ENCODE measurements at regions not wholly inside any gene's neighbourhood (a gene's known extent, or its start where the extent isn't known, plus 50 kb on each side); places are given as distances from the start of the nearest gene placed in this dataset.

- Histone ChIP-seq H3K9ac (ENCODE audit: low read depth in 1 of 2, low read length in 2 of 2) (no peak overlapping the region), H3K9me3 (ENCODE audit: control insufficient read depth in 4 of 4, low read length in 3 of 4) (no peaks in the 10 kb centered on the region), H3K27ac (ENCODE audit: low read depth in 1 of 2, low read length in 2 of 2) (no peak overlapping the region), H3K27me3 (ENCODE audit: control insufficient read depth in 4 of 4, insufficient read depth in 4 of 4, low read length in 3 of 4) (no peaks in the 10 kb centered on the region), H3K4me3 (ENCODE audit: low read depth in 1 of 3, low read length in 3 of 3) (no peak overlapping the region), H3K36me3 (ENCODE audit: control insufficient read depth in 4 of 4, insufficient read depth in 3 of 4, low read depth in 1 of 4, low read length in 3 of 4) (no peaks in the 10 kb centered on the region), H3K4me1 (ENCODE audit: control insufficient read depth in 4 of 4, insufficient read depth in 4 of 4, low read length in 3 of 4) (no peaks in the 10 kb centered on the region)
- DNase-seq (ENCODE audit: low spot score): no peak
- TF ChIP-seq ATF3 (IDR thresholded peaks at IDR 0.05) (no peak), RXRA (IDR thresholded peaks at IDR 0.05) (peak in 1 of 2 donors; percentile 48)
- WGBS: 33% methylated on average over 3 of the region's 3 CpGs
These were observed 151.0 kb upstream of the PAPPA start for GRCh38 chr9:116002624-116003023.

DNA sequence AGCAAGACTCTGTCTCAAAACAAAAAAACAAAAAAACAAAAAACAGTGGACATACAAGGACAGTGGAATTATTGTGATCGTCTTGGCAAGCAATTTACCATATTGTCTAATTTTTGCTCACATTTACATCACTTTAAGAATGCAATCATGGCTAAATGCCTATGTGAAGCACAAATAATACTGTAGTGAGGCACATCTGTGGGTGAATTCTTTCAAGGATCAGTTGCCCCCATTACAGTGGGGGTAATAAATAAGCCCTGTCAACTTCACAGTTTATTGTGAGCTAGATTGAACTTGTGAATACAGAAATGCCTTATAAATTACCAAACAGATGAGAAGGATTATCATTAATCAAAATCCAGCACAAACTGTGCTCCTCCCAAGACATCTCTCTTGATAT, 150.2 kb upstream of the PAPPA start:
- no peaks in the 10 kb centered on the region for H3K4me1 ChIP-seq (ENCODE audit: control insufficient read depth in 4 of 4, insufficient read depth in 4 of 4, low read length in 3 of 4)
- TF ChIP-seq FOXA1 (IDR thresholded peaks at IDR 0.05): no peak
- no peak for TF ChIP-seq ZBTB33 (IDR thresholded peaks at IDR 0.05)
- TF ChIP-seq HNF4A (conservative IDR thresholded peaks at IDR 0.05): no peak
- TF ChIP-seq FOXA2 (IDR thresholded peaks at IDR 0.05): no peak
- no peak for TF ChIP-seq HNF4G (IDR thresholded peaks at IDR 0.05)
- no peak for TF ChIP-seq NR2F2 (IDR thresholded peaks at IDR 0.05)
- TF ChIP-seq, protein P1, sequence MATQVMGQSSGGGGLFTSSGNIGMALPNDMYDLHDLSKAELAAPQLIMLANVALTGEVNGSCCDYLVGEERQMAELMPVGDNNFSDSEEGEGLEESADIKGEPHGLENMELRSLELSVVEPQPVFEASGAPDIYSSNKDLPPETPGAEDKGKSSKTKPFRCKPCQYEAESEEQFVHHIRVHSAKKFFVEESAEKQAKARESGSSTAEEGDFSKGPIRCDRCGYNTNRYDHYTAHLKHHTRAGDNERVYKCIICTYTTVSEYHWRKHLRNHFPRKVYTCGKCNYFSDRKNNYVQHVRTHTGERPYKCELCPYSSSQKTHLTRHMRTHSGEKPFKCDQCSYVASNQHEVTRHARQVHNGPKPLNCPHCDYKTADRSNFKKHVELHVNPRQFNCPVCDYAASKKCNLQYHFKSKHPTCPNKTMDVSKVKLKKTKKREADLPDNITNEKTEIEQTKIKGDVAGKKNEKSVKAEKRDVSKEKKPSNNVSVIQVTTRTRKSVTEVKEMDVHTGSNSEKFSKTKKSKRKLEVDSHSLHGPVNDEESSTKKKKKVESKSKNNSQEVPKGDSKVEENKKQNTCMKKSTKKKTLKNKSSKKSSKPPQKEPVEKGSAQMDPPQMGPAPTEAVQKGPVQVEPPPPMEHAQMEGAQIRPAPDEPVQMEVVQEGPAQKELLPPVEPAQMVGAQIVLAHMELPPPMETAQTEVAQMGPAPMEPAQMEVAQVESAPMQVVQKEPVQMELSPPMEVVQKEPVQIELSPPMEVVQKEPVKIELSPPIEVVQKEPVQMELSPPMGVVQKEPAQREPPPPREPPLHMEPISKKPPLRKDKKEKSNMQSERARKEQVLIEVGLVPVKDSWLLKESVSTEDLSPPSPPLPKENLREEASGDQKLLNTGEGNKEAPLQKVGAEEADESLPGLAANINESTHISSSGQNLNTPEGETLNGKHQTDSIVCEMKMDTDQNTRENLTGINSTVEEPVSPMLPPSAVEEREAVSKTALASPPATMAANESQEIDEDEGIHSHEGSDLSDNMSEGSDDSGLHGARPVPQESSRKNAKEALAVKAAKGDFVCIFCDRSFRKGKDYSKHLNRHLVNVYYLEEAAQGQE (IDR thresholded peaks at IDR 0.05): no peak
- TF ChIP-seq EGR1 (IDR thresholded peaks at IDR 0.05; ENCODE audit: low read depth in 2 of 2): no peak
- no peak for TF ChIP-seq RAD21 (IDR thresholded peaks at IDR 0.05)
- no peak for TF ChIP-seq YY1 (IDR thresholded peaks at IDR 0.05)
- H3K9me3 ChIP-seq (ENCODE audit: control insufficient read depth in 4 of 4, low read length in 3 of 4): no peaks in the 10 kb centered on the region
- H3K9ac ChIP-seq (ENCODE audit: low read depth in 1 of 2, low read length in 2 of 2): no peak overlapping the region
- no peaks in the 10 kb centered on the region for H3K27me3 ChIP-seq (ENCODE audit: control insufficient read depth in 4 of 4, insufficient read depth in 4 of 4, low read length in 3 of 4)
- no peak overlapping the region for H3K4me3 ChIP-seq (ENCODE audit: low read depth in 1 of 3, low read length in 3 of 3)
- no peak for DNase-seq (ENCODE audit: low spot score)
- H3K36me3 ChIP-seq (ENCODE audit: control insufficient read depth in 4 of 4, insufficient read depth in 3 of 4, low read depth in 1 of 4, low read length in 3 of 4): no peaks in the 10 kb centered on the region
- no peak overlapping the region for H3K27ac ChIP-seq (ENCODE audit: low read depth in 1 of 2, low read length in 2 of 2)
- 94% methylated on average over 1 of the region's 1 CpG for WGBS

- no peak overlapping the region for H3K9ac ChIP-seq (ENCODE audit: low read depth in 1 of 2, low read length in 2 of 2)
- 71% methylated on average over 2 of the region's 2 CpGs for WGBS
- H3K9me3 ChIP-seq (ENCODE audit: control insufficient read depth in 4 of 4, low read length in 3 of 4): peaks cover 0 to 3% (median 0%) of the 10 kb centered on the region in 4 donors
- no peak overlapping the region for H3K4me3 ChIP-seq (ENCODE audit: low read depth in 1 of 3, low read length in 3 of 3)
- no peaks in the 10 kb centered on the region for H3K27me3 ChIP-seq (ENCODE audit: control insufficient read depth in 4 of 4, insufficient read depth in 4 of 4, low read length in 3 of 4)
- no peak overlapping the region for H3K27ac ChIP-seq (ENCODE audit: low read depth in 1 of 2, low read length in 2 of 2)
- no peak for DNase-seq (ENCODE audit: low spot score)
- H3K36me3 ChIP-seq (ENCODE audit: control insufficient read depth in 4 of 4, insufficient read depth in 3 of 4, low read depth in 1 of 4, low read length in 3 of 4): no peaks in the 10 kb centered on the region
- H3K4me1 ChIP-seq (ENCODE audit: control insufficient read depth in 4 of 4, insufficient read depth in 4 of 4, low read length in 3 of 4): no peaks in the 10 kb centered on the region
- TF ChIP-seq, protein P1 (IDR thresholded peaks at IDR 0.05): no peak
- TF ChIP-seq RAD21 (IDR thresholded peaks at IDR 0.05) (no peak), HNF4A (conservative IDR thresholded peaks at IDR 0.05) (no peak), SP1 (IDR thresholded peaks at IDR 0.05) (no peak), FOXA1 (IDR thresholded peaks at IDR 0.05) (no peak), YY1 (IDR thresholded peaks at IDR 0.05) (no peak), EGR1 (IDR thresholded peaks at IDR 0.05; ENCODE audit: low read depth in 2 of 2) (no peak), TAF1 (conservative IDR thresholded peaks at IDR 0.05) (no peak), ATF3 (IDR thresholded peaks at IDR 0.05) (no peak), NR2F2 (IDR thresholded peaks at IDR 0.05) (no peak), FOXA2 (IDR thresholded peaks at IDR 0.05) (no peak), JUND (IDR thresholded peaks at IDR 0.05) (no peak)
- TF ChIP-seq, protein P2, sequence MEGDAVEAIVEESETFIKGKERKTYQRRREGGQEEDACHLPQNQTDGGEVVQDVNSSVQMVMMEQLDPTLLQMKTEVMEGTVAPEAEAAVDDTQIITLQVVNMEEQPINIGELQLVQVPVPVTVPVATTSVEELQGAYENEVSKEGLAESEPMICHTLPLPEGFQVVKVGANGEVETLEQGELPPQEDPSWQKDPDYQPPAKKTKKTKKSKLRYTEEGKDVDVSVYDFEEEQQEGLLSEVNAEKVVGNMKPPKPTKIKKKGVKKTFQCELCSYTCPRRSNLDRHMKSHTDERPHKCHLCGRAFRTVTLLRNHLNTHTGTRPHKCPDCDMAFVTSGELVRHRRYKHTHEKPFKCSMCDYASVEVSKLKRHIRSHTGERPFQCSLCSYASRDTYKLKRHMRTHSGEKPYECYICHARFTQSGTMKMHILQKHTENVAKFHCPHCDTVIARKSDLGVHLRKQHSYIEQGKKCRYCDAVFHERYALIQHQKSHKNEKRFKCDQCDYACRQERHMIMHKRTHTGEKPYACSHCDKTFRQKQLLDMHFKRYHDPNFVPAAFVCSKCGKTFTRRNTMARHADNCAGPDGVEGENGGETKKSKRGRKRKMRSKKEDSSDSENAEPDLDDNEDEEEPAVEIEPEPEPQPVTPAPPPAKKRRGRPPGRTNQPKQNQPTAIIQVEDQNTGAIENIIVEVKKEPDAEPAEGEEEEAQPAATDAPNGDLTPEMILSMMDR (IDR thresholded peaks at IDR 0.05; ENCODE audit: low read depth, low read length, missing input control): no peak
- TF ChIP-seq, protein P3, sequence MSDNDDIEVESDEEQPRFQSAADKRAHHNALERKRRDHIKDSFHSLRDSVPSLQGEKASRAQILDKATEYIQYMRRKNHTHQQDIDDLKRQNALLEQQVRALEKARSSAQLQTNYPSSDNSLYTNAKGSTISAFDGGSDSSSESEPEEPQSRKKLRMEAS (IDR thresholded peaks at IDR 0.05): no peak
These were observed 148.4 kb upstream of the PAPPA start for GRCh38 chr9:116005205-116005604.

Data from liver (tissue), 8 donors.